ENCODE measurements at regions not wholly inside any gene's neighbourhood (a gene's known extent, or its start where the extent isn't known, plus 50 kb on each side); places are given as distances from the start of the nearest gene placed in this dataset.
"Not testable (repeated sequence)": the region's sequence is repeated elsewhere in the genome, so short reads cannot be mapped to it uniquely, and the experiment has no call there.

DNA sequence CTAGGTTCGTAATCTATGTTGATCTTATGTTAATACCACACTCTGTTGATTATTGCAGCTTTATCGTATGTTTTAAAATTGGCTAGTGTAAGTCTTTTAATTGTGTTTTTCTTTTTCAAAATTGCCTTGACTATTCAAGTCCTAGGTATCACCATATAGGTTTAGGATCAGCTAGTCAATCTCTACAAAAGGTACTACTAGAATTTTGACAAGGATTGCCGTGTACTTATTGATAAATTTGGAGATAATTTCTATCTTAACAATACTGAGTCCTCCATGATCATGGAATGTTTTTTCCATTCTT lies 117.9 kb upstream of the PRSS3 start:
- Mint-ChIP-seq H3K27me3 (peaks cover 83% of the 10 kb centered on the region), H3K27ac (peak overlapping the region; percentile 29), H3K9me3 (no peaks in the 10 kb centered on the region)

DNA sequence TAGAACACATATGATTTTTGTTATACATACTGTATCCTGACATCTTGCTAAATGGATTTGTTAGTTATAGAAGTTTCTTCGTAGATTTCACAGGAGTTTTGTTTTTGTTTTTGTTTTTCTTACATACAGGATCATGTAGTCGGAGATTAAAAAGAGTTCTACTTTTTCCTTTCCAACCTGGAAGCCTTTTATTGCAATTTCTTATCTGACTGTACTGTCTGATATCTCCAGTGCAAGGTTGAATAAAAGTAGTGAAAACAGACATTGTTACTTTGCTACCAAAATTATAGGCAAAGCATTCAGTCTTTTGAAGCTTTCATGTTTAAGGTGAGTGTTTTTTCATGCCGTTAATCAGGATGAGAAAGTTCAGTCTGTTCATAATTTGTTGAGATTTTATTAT lies 117.4 kb upstream of the PRSS3 start:
- Mint-ChIP-seq H3K27ac (no peak overlapping the region), H3K27me3 (peaks cover 84% of the 10 kb centered on the region), H3K9me3 (no peaks in the 10 kb centered on the region), H3K4me1 (ENCODE audit: low read depth) (peaks cover 11% of the 10 kb centered on the region), H3K36me3 (ENCODE audit: low read depth) (no peaks in the 10 kb centered on the region), H3K4me3 (no peak overlapping the region)

More for the DNA sequence above, 117.9 kb upstream of the PRSS3 start:
- H3K4me1 Mint-ChIP-seq (ENCODE audit: low read depth) = peaks cover 11% of the 10 kb centered on the region
- H3K4me3 Mint-ChIP-seq = peak overlapping the region; percentile 86
- H3K36me3 Mint-ChIP-seq (ENCODE audit: low read depth) = no peaks in the 10 kb centered on the region

DNA sequence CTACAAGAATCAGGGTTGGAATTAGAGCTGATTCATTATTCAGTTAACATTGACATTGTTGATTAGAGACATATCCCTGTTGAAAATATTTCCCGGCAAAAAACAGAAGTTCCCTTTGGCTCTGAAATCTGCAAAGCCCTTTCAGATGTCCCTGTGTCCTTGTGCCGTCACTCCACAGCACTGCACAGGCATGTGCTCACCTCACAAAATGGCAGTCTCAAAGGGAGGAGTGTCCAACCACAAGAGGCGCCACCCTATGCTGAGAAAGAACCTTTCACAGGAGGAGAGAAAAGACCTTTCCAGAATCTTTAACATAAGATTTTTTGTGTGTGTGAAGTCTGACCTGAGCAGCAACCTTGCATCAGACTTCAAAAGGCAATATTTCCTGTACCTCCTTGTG lies 112.8 kb upstream of the PRSS3 start:
- H3K4me3 Mint-ChIP-seq = no peak overlapping the region
- H3K27ac Mint-ChIP-seq = no peak overlapping the region
- no peaks in the 10 kb centered on the region for H3K9me3 Mint-ChIP-seq
- peaks cover 70% of the 10 kb centered on the region for H3K27me3 Mint-ChIP-seq
- no peaks in the 10 kb centered on the region for H3K36me3 Mint-ChIP-seq (ENCODE audit: low read depth)
- H3K4me1 Mint-ChIP-seq (ENCODE audit: low read depth) = no peaks in the 10 kb centered on the region

DNA sequence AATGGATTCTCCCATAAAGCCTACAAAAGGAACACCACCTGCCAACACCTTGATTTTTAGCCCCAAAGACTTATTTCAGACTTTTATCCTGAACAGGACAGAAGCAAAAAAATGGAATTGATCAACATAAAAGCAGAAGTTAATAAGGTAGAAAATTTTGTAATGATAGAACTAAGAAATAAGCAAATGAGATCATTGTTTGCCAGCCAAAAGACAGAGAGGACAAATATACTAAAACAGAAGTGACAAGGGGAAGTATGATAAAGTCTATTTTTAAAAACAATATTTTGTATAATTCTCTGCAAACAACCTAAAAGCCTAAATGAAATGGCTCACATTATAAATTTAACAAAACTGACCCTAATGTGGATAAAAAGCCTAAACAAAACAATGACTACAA lies 110.5 kb upstream of the PRSS3 start:
- Mint-ChIP-seq H3K27me3 (peaks cover 61% of the 10 kb centered on the region), H3K4me3 (no peak overlapping the region), H3K27ac (no peak overlapping the region), H3K4me1 (ENCODE audit: low read depth) (no peaks in the 10 kb centered on the region), H3K36me3 (ENCODE audit: low read depth) (no peaks in the 10 kb centered on the region), H3K9me3 (no peaks in the 10 kb centered on the region)

DNA sequence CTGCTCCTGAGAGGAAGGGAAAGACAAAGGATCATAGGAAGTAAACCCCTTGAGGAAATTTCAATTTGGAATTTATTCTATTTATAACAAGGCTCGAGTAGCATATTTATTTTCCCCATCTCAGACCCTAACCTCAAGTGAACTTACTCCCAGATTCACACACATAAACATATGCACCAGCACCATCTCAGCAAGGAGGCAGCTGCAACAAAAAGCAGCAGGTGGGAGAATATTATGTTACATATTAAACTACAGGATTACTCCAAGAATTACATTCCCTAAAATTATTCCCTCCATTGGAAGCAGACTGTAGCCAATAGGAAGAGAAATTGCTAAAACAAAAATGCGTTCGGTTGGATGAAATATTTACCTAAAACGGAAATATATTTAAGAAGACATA lies 108.4 kb upstream of the PRSS3 start:
- Mint-ChIP-seq H3K27ac (no peak overlapping the region), H3K4me3 (no peak overlapping the region), H3K27me3 (peaks cover 45% of the 10 kb centered on the region), H3K36me3 (ENCODE audit: low read depth) (no peaks in the 10 kb centered on the region), H3K9me3 (no peaks in the 10 kb centered on the region), H3K4me1 (ENCODE audit: low read depth) (no peaks in the 10 kb centered on the region)

GRCh38 chr9:33687779-33688178 lies 107.6 kb upstream of the PRSS3 start:
- Mint-ChIP-seq H3K27ac (no peak overlapping the region), H3K9me3 (no peaks in the 10 kb centered on the region), H3K27me3 (peaks cover 36% of the 10 kb centered on the region), H3K4me3 (no peak overlapping the region), H3K4me1 (ENCODE audit: low read depth) (no peaks in the 10 kb centered on the region), H3K36me3 (ENCODE audit: low read depth) (no peaks in the 10 kb centered on the region)

GRCh38 chr9:33690143-33690933 lies 105.0 kb upstream of the PRSS3 start:
- Mint-ChIP-seq H3K27ac (no peak overlapping the region), H3K4me3 (no peak overlapping the region), H3K4me1 (ENCODE audit: low read depth) (no peaks in the 10 kb centered on the region), H3K36me3 (ENCODE audit: low read depth) (no peaks in the 10 kb centered on the region), H3K27me3 (peaks cover 30% of the 10 kb centered on the region), H3K9me3 (no peaks in the 10 kb centered on the region)

GRCh38 chr9:33695299-33695698 lies 100.1 kb upstream of the PRSS3 start:
- Mint-ChIP-seq H3K4me1 (ENCODE audit: low read depth) (no peaks in the 10 kb centered on the region), H3K4me3 (no peak overlapping the region), H3K27ac (no peak overlapping the region), H3K36me3 (ENCODE audit: low read depth) (no peaks in the 10 kb centered on the region), H3K27me3 (peaks cover 13% of the 10 kb centered on the region), H3K9me3 (no peaks in the 10 kb centered on the region)

GRCh38 chr9:33695856-33696255 lies 99.5 kb upstream of the PRSS3 start:
- Mint-ChIP-seq H3K36me3 (ENCODE audit: low read depth) (no peaks in the 10 kb centered on the region), H3K27me3 (peaks cover 13% of the 10 kb centered on the region)

GRCh38 chr9:33697171-33697570 lies 98.2 kb upstream of the PRSS3 start:
- Mint-ChIP-seq H3K4me1 (ENCODE audit: low read depth) (no peaks in the 10 kb centered on the region), H3K36me3 (ENCODE audit: low read depth) (no peaks in the 10 kb centered on the region), H3K9me3 (no peaks in the 10 kb centered on the region), H3K4me3 (no peak overlapping the region), H3K27ac (no peak overlapping the region), H3K27me3 (peaks cover 13% of the 10 kb centered on the region)

More at GRCh38 chr9:33695856-33696255, 99.5 kb upstream of the PRSS3 start:
- Mint-ChIP-seq H3K4me3 (no peak overlapping the region), H3K9me3 (no peaks in the 10 kb centered on the region), H3K27ac (no peak overlapping the region), H3K4me1 (ENCODE audit: low read depth) (no peaks in the 10 kb centered on the region)

- no peaks in the 10 kb centered on the region for H3K36me3 Mint-ChIP-seq (ENCODE audit: low read depth)
- peaks cover 13% of the 10 kb centered on the region for H3K27me3 Mint-ChIP-seq
- no peak overlapping the region for H3K27ac Mint-ChIP-seq
- no peak overlapping the region for H3K4me3 Mint-ChIP-seq
- H3K4me1 Mint-ChIP-seq (ENCODE audit: low read depth) = no peaks in the 10 kb centered on the region
- no peaks in the 10 kb centered on the region for H3K9me3 Mint-ChIP-seq
Measured at GRCh38 chr9:33698267-33698666, 97.1 kb upstream of the PRSS3 start.

GRCh38 chr9:33700940-33701339 lies 94.4 kb upstream of the PRSS3 start:
- not testable (repeated sequence) for H3K4me3 Mint-ChIP-seq; H3K9me3 Mint-ChIP-seq; H3K4me1 Mint-ChIP-seq (ENCODE audit: low read depth); H3K36me3 Mint-ChIP-seq (ENCODE audit: low read depth); H3K27ac Mint-ChIP-seq; H3K27me3 Mint-ChIP-seq

DNA sequence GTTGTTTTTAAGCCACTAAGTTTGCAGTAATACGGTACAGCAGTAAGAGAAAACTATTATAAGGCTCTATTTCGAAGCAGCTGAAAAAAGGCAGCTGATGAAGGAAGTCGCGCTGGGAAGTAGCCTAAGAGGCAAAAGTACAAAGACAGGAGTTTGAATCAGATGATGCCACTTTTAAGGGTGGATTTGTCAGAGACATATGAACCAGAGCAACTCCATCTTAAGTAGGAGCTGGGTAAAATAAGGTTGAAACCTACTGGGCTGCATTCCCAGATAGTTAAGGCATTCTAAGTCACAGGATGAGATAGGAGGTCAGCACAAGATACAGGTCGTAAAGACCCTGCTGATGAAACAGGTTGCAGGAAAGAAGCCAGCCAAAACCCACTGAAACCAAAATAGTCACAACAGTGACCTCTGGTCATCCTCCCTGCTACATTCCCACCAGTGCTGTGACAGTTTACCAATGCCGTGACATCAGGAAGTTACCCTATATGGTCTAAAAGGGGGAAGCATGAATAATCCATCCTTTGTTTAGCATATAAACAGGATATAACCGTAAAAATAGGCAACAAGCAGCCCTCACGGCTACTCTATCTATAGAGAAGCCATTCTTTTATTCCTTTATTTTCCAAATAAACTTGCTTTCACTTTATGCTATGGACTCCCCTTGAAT lies 91.8 kb upstream of the PRSS3 start:
- peaks cover 9% of the 10 kb centered on the region for H3K9me3 Mint-ChIP-seq
- no peak overlapping the region for H3K4me3 Mint-ChIP-seq
- H3K27ac Mint-ChIP-seq = no peak overlapping the region
- H3K27me3 Mint-ChIP-seq = peaks cover 14% of the 10 kb centered on the region
- H3K4me1 Mint-ChIP-seq (ENCODE audit: low read depth) = no peaks in the 10 kb centered on the region
- no peaks in the 10 kb centered on the region for H3K36me3 Mint-ChIP-seq (ENCODE audit: low read depth)

DNA sequence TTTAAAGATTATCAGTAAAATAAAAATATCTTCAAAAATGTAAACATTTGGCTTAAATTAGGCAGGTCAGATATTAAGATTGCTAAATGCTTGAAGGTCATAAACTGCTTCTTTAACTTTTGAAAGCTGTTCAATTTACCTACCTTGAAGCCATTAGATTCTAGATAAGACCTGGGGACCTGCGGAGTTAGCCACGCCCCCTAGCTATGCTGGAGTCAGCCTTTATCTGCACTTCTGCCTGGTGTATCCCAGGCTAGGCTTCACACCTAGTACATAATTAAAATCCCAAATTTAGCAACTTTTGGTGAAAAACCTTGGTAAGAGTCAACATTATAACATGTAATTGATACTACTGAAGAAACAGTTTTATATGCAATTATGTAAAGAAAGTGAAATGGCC lies 89.9 kb upstream of the PRSS3 start:
- H3K4me1 Mint-ChIP-seq (ENCODE audit: low read depth); H3K4me3 Mint-ChIP-seq; H3K27ac Mint-ChIP-seq; H3K36me3 Mint-ChIP-seq (ENCODE audit: low read depth); H3K9me3 Mint-ChIP-seq: not testable (repeated sequence)
- H3K27me3 Mint-ChIP-seq = peaks cover 22% of the 10 kb centered on the region

DNA sequence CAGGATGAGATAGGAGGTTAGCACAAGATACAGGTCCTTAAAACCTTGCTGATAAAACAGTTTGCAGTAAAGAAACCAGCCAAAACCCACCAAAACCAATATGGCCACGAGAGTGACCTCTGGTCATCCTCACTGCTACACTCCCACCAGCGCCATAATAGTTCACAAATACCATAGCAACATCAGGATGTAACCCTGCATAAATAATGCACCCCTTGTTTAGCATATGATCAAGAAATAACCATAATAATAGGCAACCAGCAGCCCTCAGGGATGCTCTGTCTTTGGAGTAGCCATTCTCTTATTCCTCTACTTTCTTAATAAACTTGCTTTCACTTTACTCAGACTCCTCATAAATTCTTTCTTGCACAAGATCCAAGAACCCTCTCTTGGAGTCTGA lies 86.9 kb upstream of the PRSS3 start:
- Mint-ChIP-seq H3K9me3 (peaks cover 9% of the 10 kb centered on the region), H3K4me1 (ENCODE audit: low read depth) (peaks cover 7% of the 10 kb centered on the region), H3K4me3 (no peak overlapping the region), H3K36me3 (ENCODE audit: low read depth) (no peaks in the 10 kb centered on the region), H3K27ac (no peak overlapping the region), H3K27me3 (peaks cover 32% of the 10 kb centered on the region)

DNA sequence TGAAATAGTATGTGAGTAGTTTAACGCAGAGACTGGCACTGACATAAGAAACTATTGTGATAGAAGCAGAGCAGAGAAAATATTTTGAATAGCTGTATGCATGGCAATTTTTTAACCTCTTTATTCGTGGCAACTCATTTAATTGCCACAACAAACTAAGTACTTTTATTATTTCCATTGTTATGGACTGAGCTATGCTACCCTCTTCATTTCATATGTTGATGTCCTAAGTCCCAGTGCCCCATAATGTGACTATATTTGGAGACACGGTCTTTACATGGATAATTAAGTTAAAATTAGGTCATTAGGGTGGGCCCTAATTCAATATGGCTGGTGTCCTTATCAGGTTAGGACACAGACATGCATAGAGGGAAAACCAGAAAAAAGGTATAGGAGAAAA lies 86.1 kb upstream of the PRSS3 start:
- Mint-ChIP-seq H3K27me3 (peaks cover 28% of the 10 kb centered on the region), H3K36me3 (ENCODE audit: low read depth) (no peaks in the 10 kb centered on the region), H3K27ac (no peak overlapping the region), H3K4me3 (no peak overlapping the region), H3K4me1 (ENCODE audit: low read depth) (peaks cover 7% of the 10 kb centered on the region), H3K9me3 (peaks cover 9% of the 10 kb centered on the region)
